ENCODE measurements at regions not wholly inside any gene's neighbourhood (a gene's known extent, or its start where the extent isn't known, plus 50 kb on each side); places are given as distances from the start of the nearest gene placed in this dataset.
"Not testable (repeated sequence)": the region's sequence is repeated elsewhere in the genome, so short reads cannot be mapped to it uniquely, and the experiment has no call there.

DNA sequence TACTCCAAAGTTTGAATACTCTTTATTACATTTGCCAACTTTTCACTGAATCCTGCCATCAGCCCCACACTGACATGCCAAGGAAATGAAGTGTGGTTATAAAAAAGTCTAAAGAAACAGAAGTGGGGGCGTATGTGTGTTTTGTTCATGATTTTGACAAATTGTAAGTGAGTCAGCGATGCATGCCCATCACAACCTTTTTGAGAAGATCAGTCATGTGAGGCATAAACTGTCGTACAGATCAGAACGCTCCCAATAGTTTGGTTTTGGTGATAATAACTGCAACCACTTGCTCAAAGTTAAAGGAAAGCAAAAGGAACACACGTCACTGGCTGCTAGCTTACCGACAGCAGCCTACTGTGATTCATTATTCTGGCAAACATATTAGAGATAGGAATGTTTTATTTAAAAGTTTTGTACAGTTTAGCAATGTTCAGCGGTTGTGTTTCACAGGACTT, 95.6 kb downstream of the RGS2 start:
- H3K36me3 ChIP-seq = no peaks in the 10 kb centered on the region
- WGBS, 2 donors = 11 to 13% methylated on average over 7 of the region's 7 CpGs
- peak overlapping the region in 3 of 4 donors; percentile 67 to 72 (median 68) for H3K27ac ChIP-seq
- DNase-seq = no peak
- no peaks in the 10 kb centered on the region for H3K27me3 ChIP-seq
- intact Hi-C loops (cut with DNase I) = no loop called here
- no peaks in the 10 kb centered on the region for H3K9me3 ChIP-seq
- H3K4me1 ChIP-seq = peaks cover 0 to 19% (median 6%) of the 10 kb centered on the region in 3 donors
- peak overlapping the region in 1 of 4 donors; percentile 9 for H3K4me3 ChIP-seq
- no peak for TF ChIP-seq POLR2A (IDR thresholded peaks at IDR 0.05)
- TF ChIP-seq, protein P1, sequence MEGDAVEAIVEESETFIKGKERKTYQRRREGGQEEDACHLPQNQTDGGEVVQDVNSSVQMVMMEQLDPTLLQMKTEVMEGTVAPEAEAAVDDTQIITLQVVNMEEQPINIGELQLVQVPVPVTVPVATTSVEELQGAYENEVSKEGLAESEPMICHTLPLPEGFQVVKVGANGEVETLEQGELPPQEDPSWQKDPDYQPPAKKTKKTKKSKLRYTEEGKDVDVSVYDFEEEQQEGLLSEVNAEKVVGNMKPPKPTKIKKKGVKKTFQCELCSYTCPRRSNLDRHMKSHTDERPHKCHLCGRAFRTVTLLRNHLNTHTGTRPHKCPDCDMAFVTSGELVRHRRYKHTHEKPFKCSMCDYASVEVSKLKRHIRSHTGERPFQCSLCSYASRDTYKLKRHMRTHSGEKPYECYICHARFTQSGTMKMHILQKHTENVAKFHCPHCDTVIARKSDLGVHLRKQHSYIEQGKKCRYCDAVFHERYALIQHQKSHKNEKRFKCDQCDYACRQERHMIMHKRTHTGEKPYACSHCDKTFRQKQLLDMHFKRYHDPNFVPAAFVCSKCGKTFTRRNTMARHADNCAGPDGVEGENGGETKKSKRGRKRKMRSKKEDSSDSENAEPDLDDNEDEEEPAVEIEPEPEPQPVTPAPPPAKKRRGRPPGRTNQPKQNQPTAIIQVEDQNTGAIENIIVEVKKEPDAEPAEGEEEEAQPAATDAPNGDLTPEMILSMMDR (IDR thresholded peaks at IDR 0.05) = no peak

DNA sequence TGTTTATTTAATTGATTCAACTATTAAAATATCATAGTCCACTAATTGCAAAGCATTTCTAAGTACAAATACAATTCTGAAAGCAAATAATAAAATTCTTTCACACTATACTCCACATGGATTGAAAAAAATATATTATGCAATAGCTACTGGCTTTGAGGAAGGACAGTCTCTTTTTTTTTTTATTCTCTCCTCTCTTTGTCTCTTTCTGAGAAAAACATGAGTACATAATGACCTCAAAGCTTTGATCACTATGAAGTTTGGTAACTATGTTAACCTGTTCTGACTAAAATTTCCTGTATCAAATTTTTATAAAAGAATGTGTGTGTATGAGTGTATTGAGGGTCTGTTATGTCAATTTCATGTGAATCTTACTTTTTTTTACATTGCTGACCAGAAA, 96.2 kb downstream of the RGS2 start:
- Histone ChIP-seq H3K36me3 (no peaks in the 10 kb centered on the region), H3K4me1 (peaks cover 0 to 19% (median 6%) of the 10 kb centered on the region in 3 donors), H3K4me3 (no peak overlapping the region), H3K9me3 (no peaks in the 10 kb centered on the region), H3K27ac (peak overlapping the region in 3 of 4 donors; percentile 67 to 68 (median 67)), H3K27me3 (no peaks in the 10 kb centered on the region)
- TF ChIP-seq POLR2A (IDR thresholded peaks at IDR 0.05) = no peak
- TF ChIP-seq, protein P1 (IDR thresholded peaks at IDR 0.05) = no peak
- intact Hi-C loops (cut with DNase I) = no loop called here
- DNase-seq = no peak

DNA sequence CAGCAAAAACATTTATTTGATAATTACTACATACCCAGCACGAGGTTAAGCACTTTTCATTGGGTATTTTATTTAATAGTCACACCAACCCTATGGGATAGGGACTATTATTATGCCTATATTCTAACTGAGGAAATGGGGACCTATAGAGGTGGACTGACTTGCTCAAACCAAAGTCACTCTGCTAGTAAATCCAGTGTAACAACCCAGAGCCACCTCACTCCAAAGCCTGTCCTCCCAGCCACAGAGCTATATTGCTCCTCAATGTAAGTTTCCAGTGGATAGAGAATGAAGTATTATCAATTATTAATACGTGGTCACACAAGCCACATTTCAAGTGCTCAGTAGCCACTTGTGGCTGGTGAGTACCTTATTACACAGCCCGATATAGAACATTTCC, 97.5 kb downstream of the RGS2 start:
- H3K27me3 ChIP-seq = no peaks in the 10 kb centered on the region
- H3K27ac ChIP-seq = peak overlapping the region in 3 of 4 donors; percentile 67 to 68 (median 67)
- no peak for TF ChIP-seq POLR2A (IDR thresholded peaks at IDR 0.05)
- TF ChIP-seq, protein P1 (IDR thresholded peaks at IDR 0.05) = no peak
- no peaks in the 10 kb centered on the region for H3K9me3 ChIP-seq
- 87 to 92% methylated on average over 3 of the region's 3 CpGs for WGBS, 2 donors
- H3K4me3 ChIP-seq = no peak overlapping the region
- no peaks in the 10 kb centered on the region for H3K36me3 ChIP-seq
- no peak for DNase-seq
- peaks cover 0 to 19% (median 6%) of the 10 kb centered on the region in 3 donors for H3K4me1 ChIP-seq
- intact Hi-C loops (cut with DNase I) = no loop called here

DNA sequence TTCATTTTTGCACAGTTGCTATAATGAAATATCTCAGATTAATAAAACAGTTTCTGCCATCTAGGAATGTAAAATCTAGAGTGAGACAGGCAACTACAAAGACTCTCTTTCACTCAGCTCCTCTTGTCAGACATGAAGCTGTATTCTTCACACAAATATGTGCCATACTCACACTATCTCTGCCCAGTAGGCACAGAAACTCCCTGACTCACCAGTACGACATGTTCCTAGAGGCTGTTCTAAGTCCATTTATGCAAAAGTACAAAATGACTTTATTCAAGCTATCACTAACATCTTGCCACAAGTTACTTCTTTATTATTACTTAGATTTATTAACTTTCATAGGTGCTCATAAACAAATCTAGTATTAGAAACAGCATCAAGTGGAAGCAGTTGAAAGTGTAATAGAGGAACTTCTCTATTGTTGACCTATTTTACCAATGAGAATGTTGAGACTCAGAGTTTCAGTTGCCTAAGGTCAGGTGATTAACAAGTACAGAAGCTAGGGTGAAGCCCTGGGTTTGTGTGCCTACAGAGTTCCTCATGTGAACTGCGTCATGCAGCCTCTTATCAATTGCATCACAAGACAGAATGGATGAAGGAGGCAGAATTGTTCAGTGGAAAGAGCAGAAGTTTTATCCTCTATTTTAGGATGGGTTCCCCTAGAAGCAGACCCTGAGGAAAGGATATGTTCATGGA, 98.9 kb downstream of the RGS2 start:
- H3K4me1 ChIP-seq = peaks cover 0 to 19% (median 6%) of the 10 kb centered on the region in 3 donors
- DNase-seq = no peak
- TF ChIP-seq, protein P1 (IDR thresholded peaks at IDR 0.05) = no peak
- no peak for TF ChIP-seq POLR2A (IDR thresholded peaks at IDR 0.05)
- H3K27me3 ChIP-seq = no peaks in the 10 kb centered on the region
- intact Hi-C loops (cut with DNase I) = no loop called here
- H3K9me3 ChIP-seq = no peaks in the 10 kb centered on the region
- 68 to 77% methylated on average over 2 of the region's 2 CpGs for WGBS, 2 donors
- H3K36me3 ChIP-seq = no peaks in the 10 kb centered on the region
- H3K4me3 ChIP-seq = no peak overlapping the region
- peak overlapping the region in 3 of 4 donors; percentile 67 to 75 (median 68) for H3K27ac ChIP-seq

DNA sequence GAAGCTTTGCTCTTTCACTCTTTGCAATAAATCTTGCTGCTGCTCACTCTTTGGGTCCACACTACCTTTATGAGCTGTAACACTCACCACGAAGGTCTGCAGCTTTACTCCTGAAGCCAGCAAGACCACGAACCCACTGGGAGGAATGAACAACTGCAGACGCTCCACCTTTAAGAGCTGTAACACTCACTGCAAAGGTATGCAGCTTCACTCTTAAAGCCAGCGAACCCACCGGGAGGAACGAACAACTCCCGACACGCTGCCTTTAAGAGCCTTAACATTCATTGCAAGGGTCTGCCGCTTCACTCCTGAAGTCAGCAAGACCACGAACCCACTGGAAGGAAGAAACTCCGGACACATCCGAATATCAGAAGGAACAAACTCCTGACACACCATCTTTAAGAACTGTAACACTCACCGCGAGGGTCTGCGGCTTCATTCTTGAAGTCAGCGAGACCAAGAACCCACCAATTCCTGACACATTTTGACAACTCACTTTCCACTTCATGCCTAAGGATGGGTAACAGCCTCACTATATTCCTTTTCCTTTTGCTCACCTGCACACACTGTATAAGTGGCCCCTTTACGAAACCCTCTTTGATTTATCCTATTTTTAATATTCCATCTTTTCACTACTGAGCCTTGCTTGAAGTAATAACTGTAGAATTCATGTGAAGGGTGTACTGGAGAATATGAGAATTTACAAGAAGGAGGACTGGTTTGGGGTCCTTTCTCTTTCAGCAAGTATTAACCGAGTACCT, 103.2 kb downstream of the RGS2 start:
- intact Hi-C loops (cut with DNase I); DNase-seq; H3K4me1 ChIP-seq; H3K27ac ChIP-seq; H3K4me3 ChIP-seq; H3K36me3 ChIP-seq; H3K9me3 ChIP-seq; H3K27me3 ChIP-seq: not testable (repeated sequence)
- 91 to 94% methylated on average over 15 to 18 of the region's 18 CpGs for WGBS, 2 donors

All from esophagus squamous epithelium (tissue), 5 donors.